SKM-1 treated with dmso at 0.1 percent for 144 hours (cell line): ENCODE measurements at regions not wholly inside any gene's neighbourhood (a gene's known extent, or its start where the extent isn't known, plus 50 kb on each side); places are given as distances from the start of the nearest gene placed in this dataset.

ENCODE experiments used
- DNase-seq: peaks from one replicate; lab custom pipeline; 2025; ENCODE audit not compliant: unreplicated experiment; lab: John Stamatoyannopoulos, UW

DNA sequence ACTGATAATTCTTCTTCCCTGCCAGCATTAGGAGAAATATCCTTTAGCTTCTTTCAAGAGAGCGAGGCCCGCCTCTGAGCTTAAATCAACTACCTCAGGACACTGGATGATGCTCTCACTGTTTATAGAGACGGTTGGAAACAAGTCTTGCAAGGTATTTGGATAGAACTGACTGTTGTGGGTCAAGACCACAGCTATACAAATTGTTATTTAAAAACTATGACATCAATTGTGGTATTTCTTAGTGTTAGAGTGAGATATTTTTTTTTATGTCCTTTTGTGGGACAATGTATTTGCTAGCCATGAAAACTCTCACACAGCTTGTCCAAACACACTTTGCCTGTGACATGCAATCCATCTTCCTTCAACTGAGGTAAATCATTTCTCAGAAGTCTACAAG, 136.3 kb upstream of the PHACTR1 start:
- no peak for DNase-seq

DNA sequence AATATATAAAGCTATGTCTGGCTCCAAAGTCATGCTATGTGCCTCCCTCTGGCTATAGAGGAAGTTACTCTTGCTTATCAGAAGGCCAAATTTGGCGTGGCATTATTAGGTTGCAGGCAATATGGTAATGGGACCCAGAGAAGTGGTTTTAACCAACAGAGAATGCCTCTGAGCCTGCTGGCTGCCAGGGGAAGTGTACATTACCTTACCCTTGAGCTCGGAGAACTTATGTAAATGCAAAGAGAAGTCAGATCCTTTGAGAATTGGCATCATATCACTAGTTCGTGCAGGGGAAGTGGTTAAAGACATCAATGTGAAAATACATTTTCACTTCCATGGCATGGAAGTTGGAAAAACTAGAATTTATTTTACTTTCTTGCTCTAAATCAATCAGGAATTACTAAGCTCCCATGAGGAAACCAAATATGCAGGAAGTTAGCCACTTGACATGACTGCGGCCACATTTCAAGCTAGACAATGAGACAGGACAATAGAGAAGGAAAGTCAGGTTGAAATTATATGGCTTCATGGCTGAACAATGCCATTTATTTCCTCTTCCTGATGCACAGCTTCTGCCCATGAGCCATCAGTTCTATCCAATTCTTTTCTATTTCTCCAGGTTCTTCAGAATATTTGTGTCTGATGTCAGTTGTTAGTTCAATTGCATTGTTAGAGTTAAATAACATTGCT, 134.0 kb upstream of the PHACTR1 start:
- DNase-seq: no peak

DNA sequence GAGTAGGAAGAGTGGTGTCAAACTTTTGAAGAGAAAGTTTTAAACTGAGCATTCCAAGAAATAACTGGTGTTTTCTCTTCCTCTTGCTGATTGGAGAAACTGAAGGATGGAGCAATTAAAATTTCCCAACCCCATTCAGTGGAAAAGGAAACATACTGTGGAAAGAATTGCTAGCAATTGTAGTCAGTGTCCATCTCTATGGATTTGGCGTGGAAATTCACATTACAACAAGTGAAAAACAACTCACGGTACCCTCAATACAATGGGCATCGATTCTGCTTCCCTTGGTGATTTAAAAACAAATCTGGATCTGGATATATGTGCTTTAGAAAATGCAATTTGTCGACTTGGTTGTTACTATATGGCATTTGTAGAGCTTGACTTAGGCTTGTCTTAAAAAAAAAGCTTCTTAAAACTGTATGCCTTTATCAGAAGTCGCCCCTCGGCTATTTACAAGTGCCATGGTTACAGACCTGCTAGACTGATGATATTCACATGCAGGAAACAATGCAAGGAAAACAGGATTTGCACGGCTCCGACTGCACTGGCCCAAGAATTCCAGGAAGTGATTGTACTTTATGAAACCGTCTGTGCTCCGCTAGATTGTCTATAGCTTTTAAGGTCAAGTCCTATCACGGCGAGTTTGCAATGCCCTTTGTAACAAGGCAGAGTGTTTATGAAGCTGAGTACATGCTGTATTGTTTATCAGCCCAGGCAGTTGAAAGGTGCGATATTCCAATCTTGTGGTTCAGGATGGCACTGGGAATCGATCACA, 131.7 kb upstream of the PHACTR1 start:
- DNase-seq: no peak

DNA sequence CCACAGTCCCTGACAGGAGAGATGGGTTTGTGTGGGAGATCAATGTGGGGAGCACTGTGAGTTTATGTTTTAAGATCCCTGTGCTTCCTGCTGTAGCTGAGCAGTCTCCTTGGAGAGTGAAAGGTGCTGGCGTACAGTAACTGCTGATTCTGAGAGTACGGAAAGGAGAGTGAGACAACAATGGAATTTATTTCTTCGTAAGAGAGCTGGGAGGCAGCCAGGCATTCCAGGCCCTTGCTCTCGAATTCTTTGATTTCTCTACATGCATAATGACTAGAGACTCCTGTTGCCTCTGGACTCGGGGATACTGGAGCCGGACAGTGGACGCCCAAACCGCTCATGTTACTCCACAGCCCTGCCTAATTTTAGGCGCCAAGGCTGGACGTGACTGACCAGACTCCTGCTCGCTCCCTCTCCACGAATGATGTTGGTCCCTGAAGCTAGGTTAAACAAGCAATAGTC, 131.0 kb upstream of the PHACTR1 start:
- DNase-seq: no peak

DNA sequence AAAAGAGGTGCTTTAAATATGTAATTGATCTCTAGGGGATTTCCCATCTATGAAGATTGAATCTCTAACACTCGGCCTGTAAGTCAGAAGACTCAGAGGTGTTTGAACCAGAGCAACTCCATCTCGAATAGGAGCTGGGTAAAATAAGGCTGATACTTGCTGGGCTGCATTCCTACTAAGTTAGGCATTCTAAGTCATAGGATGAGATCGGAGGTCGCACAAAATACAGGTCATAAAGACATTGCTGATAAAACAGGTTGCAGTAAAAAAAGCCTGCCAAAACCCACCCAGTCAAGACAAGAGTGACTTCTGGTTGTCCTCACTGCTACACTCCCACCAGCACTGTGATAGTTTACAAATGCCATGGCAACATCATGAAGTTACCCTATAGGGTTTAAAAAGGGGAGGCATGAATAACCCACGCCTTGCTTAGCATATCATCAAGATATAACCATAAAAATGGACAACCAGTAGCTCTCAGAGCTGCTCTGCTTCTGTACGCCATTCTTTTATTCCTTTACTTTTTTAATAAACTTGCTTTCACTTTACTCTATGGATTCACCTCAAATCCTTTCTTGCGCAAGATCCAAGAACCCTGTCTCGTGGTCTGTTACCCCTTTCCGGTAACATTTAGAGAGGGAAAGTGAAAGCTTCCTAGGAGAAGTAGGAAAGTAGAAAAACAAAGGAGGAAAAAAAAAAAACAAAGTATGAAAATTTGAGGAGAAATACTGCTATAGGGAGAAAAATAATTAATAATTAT, 129.7 kb upstream of the PHACTR1 start:
- no peak for DNase-seq

DNA sequence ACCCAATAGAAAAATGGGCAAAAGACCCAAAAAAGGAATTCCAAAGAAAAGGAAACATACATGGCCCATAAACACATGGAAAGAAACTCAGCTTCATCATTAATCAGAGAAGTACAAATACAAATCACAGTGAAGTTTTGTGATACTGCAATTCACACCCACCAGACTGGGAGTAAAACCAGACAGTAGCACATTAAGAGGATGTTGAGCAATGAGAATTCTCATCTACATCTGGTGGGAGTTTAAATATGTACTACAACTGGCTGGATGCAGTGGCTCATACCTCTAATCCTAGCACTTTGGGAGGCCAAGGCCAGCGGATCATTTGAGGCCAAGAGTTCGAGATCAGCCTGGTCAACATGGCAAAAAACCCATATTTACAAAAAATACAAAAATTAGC, 125.7 kb upstream of the PHACTR1 start:
- no peak for DNase-seq

DNA sequence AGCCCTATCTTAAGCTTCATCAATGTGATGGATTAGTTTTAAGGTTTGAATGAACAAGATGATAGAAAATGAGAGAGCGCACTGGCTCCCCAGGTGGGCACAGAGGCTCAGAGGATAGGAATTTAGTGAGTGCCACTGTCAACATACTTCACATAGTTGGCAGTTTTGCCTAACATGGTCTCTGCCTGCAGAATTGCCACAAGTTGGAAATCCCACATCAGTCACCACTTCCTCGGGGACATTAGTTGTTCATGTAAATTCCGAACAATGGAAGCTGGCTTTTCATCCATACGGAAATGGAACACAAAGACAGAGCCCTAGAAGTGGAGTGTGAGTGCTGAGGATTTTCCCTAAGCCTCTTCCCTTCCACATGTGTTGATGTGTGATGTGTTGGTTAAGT, 123.9 kb upstream of the PHACTR1 start:
- DNase-seq: no peak

DNA sequence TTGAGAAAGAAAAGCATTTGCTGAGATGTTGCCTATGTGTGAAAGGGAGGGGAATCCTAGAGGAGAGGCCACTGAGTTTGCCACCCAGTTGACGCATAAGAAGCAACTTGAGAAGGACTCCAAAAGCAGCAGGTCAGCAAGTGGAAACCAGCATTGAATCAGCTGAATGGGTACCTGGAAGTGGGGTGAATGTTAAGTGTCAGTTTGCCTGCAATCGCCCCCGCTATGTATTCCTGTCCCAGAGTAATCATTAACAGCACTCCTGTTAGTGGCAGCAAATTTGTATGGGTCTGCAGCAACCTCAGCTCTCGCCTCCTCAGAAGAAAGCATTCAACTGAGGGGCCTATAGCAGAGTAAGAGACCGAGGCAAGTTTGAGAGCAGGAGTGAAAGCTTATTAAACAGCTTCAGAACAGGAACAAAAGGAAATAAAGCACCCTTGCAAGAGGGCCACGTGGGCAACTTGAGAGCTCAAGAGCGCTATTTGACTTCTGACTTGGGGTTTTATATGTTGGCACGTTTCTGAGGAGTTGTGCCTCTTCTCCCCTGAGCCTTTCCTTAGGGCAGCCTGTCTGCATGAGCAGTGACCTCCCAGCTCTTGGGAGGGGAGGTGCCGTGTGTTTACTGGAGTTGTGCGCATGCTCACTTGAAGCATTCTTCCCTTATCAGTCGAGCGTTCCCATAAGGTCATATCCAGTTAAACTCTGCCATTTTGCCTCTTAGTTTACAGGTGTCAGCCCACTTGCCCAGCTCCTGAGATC, 122.6 kb upstream of the PHACTR1 start:
- no peak for DNase-seq

DNA sequence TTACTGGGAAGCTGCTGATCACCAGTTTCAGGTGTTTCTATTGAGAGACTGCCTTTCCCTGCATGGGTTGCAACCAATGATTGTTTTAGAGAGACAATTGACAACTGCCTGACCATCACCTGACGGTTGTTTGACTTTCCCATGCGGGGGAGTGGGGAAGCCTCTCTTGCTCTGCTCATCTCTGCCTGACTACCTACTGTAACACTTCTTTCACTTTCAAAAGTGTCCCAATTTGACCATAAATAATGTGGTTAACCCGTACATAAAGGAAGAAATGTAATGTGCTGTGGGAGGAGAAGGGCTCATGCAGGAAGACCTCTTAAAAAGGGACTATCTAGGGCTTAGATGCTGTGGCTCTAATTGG, 122.1 kb upstream of the PHACTR1 start:
- DNase-seq: no peak

DNA sequence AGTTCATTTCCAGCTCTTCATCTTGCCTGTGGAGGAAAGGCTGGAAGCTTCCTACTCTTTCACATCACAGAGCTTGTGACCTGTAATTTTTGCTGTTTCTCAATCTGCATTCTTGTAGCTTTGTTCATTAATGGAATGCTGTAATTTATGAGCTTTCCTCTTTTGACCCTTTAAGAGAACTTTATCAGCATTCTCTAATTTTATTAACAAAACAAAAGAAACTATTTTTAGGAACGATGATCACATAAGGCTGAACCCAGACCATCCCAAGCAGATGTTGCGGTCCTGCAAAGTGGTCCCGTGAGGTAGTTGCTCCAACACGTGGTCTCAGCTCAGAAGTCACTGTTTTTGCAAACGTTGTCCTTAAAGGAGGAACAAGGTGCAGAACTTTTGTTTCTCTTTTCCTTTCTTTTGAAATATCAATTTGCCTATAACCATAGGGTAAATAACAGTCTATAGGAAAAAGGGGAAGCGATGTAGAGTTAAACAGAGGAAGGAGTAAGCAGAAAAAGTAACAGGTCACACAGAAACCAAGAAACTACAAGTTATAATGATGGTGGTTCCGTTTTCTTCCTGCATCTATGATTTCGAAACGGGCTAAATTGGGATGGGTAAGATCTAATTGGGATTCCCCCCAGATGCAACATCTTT, 121.3 kb upstream of the PHACTR1 start:
- DNase-seq: peak; percentile 92

DNA sequence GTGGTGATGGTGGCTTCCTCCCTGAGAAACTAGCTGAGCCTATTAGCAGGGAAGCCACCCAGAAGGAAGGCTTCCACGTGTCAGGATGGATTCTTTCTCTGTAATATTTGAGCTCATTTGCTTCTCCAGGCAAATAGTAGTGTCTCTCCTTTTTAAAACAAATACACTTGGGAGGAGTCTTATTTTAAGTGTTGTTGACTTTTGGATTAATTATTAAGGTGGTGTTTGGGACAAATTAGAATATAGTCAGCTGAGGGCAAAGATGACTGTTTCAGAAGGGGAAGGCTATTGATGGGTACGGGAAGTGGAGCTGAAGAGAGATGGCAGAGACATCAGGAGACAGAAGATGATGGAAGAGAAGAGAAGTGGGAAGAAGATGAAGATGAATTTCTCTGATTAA, 119.8 kb upstream of the PHACTR1 start:
- DNase-seq: no peak

DNA sequence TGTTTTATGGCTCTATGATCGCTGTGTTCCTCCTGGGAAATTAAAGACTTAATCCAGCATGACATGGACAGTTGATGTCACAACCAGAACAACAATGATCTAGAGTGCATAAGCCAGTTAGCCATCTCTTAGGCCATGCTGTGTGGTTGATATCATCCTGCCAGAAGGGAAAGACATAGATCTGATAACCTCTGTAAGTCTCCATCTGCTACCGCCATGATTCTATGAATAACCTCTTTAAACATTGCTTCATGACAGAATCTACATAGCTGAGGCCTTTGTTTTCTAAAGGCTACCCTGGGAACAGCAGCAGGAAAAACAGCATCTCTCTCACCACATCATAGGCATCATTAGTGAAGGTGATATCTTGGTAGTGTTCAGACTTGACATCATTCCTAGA, 117.6 kb upstream of the PHACTR1 start:
- no peak for DNase-seq

DNA sequence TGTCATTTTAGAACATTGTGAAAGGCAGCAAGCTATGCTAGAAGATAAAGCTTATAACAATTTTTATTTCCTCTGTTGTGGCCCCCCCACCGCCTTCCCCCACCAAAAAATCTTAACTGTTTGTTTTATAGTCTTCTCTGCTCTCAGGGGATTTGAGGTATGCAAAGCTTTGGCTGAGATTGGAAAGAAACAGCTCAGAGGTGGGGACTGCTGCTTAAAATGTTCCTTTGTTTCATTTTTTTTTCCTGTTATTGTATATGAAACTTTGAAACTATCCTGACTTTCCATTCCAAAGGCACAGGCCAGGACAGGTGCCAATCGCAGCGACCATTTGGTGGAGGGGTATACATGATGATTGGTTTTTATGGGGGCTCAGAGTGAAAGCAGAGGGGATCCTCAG, 114.7 kb upstream of the PHACTR1 start:
- DNase-seq: no peak

DNA sequence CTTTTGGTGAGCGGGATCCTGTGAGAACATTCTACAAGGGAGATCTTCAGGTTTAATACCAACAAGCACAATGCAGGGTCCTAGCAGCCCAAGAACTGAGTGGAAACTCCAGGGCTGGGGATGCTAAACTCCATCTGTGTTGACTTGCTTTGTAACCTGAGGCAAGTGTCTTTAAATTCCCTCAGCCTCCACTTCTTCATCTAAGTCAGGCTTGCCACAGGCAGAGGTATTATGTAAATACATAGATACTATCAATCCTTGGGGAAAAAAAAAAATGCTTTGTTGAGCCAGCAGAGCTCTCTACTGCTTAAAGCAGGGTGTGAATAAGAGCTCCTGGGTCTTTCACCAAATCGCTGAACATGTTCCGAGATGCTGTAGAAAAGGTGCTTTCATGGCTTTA, 114.2 kb upstream of the PHACTR1 start:
- DNase-seq: no peak

DNA sequence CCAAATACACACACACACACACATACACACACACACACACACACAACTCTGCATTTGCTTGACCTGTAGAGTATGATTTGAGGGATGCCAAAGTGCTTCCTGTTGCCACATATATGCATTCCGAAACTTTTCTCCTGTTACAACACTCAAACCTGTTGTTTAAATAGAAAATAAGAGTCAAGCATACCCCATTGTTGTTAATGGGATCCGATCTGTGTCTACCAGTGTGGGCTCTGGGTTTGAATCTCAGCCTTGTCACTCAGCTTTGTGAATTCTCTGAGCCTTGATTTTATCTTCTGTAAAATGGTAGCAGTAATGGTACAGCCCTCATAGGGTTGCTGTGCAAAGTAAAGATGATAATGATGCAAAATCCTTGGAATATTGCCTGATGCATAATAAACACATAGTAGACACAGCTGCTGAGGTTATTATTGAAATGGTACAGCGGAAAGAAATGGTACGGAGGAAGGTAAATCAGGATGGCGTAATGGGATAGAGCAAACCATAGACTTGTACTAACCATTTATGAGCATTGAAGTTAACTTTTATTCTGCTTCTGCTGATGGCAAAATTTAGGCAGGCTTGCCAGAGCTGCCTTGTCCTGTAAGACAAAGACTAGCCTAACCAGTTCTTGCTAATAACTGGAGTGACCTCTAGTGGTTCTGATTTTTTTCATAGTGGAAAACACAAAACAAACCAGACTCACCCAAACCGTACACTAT, 113.5 kb upstream of the PHACTR1 start:
- DNase-seq: peak; percentile 9

DNA sequence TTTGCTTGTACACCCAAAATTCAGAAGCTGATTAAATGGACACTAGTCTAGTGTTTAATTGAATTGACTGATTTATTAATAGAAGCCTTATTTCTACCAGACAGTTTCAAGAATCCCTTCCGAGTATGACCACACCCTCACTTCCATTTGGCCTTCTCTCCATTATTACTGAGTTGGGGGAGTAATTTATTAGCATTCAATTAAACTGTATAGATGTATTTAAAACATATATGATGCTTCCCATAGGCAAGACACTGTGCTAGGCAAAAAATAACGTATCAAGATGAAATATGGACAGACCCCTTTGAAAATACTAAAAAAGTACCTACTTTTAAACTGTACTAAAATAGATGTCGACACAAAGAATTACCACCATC, 112.9 kb upstream of the PHACTR1 start:
- DNase-seq: no peak

DNA sequence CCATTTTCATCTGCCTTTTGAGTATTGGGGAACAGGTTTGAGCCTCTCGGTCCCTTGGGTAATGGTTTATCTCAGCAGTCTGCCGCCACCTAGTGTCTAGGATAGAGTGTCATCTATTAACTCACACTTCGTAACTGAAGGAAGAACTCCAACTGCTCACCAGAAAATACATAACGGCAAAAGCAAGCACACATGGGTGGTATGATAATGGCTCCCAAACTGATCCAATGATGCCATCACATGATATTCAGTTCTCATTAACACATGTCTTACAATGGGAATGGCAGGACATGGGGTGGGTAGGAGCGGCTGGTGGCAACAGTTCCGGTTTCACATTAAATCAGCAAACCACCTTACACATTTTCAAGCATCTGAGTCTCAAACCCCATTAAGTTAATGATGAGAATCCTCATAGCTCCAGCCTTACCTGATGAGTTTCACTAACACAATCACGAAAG, 110.7 kb upstream of the PHACTR1 start:
- DNase-seq: peak; percentile 72

DNA sequence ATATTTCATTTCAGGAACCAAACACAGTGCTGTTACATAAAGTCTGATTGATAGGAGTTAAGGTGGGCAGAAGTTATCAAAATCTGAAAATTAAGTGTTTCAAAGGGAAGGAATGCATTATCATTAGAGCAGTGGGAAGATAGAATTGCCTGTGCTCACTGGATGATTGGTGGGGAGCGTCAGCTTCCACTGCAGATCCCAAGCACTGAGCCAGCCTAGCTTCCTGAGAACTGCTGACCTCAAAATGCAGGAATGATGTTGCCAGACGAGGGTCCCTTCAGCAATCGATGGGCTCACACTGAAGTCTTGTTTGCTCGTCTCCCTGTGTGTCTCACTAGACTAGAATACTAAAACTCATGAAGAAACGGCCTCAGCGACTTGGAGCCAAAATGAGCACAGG, 110.0 kb upstream of the PHACTR1 start:
- no peak for DNase-seq

DNA sequence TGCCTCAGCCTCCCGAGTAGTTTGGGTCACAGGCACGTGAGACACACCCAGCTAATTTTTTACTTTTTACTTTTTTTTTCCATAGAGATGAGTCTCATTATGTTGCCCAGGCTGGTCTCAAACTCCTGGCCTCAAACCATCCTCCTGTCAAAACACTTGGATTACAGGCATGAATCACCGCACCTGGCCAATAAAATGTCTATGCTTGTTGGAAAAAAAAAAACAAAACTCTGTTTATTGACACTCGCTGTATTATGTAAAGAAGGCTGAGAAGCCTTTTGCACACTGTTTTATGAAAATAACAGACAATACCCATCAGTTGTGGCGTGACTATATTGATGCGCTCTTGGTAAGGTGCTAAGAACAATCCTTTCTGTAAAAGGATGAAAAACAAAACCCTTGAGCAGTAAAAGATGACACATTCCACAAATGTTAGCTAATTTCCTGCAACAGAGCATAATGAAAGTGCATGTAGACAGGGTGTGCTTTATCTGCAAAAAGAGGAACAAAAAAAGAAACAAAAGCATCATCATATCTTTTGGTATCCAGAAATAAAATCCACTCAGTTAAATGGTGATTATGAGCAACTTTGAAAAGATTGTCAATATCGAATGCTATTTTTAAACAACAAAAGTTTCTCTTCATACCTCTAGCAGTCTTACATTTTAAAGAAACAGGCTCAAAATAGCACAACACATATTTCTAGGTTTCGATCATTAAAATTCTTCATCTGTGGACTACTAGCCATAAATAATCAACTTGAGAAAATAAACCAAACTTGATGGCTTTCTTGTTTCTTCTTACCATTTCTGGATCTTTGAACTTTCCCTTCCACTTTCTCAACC, 108.3 kb upstream of the PHACTR1 start:
- DNase-seq: peak; percentile 59
